ENCODE measurements at regions not wholly inside any gene's neighbourhood (a gene's known extent, or its start where the extent isn't known, plus 50 kb on each side); places are given as distances from the start of the nearest gene placed in this dataset.

DNA sequence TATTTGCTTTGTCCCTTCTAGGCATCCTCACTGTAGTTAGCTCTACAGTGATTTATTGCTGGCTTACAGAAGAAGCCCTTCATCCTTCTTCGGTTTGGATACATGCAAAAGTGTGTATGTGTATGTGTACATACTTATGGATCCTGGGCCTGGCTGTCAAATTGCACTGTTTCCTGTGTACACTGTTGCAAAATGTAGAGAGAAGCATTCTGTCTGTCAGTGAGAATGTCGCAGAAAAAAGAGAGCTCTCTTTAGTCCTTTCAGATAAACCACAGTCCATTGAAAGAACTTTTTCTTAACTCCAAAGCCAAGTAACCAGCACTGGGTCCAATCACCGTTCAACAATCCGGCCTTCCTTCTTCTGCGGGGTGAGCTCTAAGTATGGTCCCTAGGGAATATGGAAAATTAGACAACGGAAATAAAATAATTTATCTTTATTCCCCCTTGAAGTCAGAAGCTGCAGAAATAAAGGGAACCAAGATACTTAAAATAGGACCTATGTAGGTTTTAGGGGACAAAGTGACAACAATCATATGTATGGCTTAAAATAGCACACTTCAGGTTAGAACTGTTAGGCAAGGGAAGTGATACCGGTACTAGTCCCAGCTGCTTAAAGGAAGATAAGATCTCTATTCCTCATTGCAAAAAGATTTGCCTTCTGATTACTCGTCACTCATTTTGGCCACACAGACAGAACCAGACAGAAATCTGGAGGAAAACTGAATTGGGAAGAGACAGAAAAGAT is 107.0 kb downstream of the CD83 start:
- CTCF ChIA-PET: interaction anchor here (1.5 kb wide), 1 partner anchor 14 kb away, joined by 3 read pairs; no protein-coding TSS in a partner anchor
- no TSS peak for BruUV-seq (replicated peaks)
- TF ChIP-seq EP300 (IDR thresholded peaks at IDR 0.05; ENCODE audit: borderline replicate concordance in 1 of 2, control insufficient read depth in 1 of 2, low read depth in 2 of 2, low read length in 2 of 2) (peak in 1 of 2 experiments; percentile 46; a peak in 1 of 4 replicates), DPF2 (IDR thresholded peaks at IDR 0.05) (0 out of 2 replicates have a peak, but pooled peaks have one; percentile 30), MEF2B (IDR thresholded peaks at IDR 0.05; ENCODE audit: partially characterized antibody, poor library complexity, severe bottlenecking) (peak; percentile 86), NFYB (IDR thresholded peaks at IDR 0.05; ENCODE audit: insufficient read depth, low read depth, low read length) (no peak), MEF2A (IDR thresholded peaks at IDR 0.05; ENCODE audit: insufficient read depth, low read depth, low read length) (peak; percentile 61; the same call in 1 of the 2 replicates), EED (IDR thresholded peaks at IDR 0.05; ENCODE audit: low read depth) (0 out of 2 replicates have a peak, but pooled peaks have one; percentile 19), NFIC (IDR thresholded peaks at IDR 0.05; ENCODE audit: low read depth, low read length) (peak; percentile 59), IKZF1 (conservative IDR thresholded peaks at IDR 0.05) (peak; percentile 79), RAD21 (IDR thresholded peaks at IDR 0.05; ENCODE audit: insufficient read depth, low read depth, low read length) (no peak), PAX5 (IDR thresholded peaks at IDR 0.05; ENCODE audit: borderline replicate concordance, low read depth, low read length) (no peak), WRNIP1 (IDR thresholded peaks at IDR 0.05; ENCODE audit: borderline replicate concordance, low read depth, low read length) (no peak), MTA2 (IDR thresholded peaks at IDR 0.05; ENCODE audit: low read depth) (peak; percentile 48; the same call in 1 of the 2 replicates), PML (IDR thresholded peaks at IDR 0.05; ENCODE audit: low read length) (no peak), RUNX3 (IDR thresholded peaks at IDR 0.05; ENCODE audit: low read length) (peak; percentile 7; the same call in 1 of the 2 replicates), TAF1 (IDR thresholded peaks at IDR 0.05; ENCODE audit: borderline replicate concordance, low read depth, low read length) (no peak)
- TF ChIP-seq, protein P1, sequence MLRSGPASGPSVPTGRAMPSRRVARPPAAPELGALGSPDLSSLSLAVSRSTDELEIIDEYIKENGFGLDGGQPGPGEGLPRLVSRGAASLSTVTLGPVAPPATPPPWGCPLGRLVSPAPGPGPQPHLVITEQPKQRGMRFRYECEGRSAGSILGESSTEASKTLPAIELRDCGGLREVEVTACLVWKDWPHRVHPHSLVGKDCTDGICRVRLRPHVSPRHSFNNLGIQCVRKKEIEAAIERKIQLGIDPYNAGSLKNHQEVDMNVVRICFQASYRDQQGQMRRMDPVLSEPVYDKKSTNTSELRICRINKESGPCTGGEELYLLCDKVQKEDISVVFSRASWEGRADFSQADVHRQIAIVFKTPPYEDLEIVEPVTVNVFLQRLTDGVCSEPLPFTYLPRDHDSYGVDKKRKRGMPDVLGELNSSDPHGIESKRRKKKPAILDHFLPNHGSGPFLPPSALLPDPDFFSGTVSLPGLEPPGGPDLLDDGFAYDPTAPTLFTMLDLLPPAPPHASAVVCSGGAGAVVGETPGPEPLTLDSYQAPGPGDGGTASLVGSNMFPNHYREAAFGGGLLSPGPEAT (IDR thresholded peaks at IDR 0.05; ENCODE audit: low read depth): peak; percentile 47; the same call in 1 of the 2 replicates
- TF ChIP-seq, protein P2, sequence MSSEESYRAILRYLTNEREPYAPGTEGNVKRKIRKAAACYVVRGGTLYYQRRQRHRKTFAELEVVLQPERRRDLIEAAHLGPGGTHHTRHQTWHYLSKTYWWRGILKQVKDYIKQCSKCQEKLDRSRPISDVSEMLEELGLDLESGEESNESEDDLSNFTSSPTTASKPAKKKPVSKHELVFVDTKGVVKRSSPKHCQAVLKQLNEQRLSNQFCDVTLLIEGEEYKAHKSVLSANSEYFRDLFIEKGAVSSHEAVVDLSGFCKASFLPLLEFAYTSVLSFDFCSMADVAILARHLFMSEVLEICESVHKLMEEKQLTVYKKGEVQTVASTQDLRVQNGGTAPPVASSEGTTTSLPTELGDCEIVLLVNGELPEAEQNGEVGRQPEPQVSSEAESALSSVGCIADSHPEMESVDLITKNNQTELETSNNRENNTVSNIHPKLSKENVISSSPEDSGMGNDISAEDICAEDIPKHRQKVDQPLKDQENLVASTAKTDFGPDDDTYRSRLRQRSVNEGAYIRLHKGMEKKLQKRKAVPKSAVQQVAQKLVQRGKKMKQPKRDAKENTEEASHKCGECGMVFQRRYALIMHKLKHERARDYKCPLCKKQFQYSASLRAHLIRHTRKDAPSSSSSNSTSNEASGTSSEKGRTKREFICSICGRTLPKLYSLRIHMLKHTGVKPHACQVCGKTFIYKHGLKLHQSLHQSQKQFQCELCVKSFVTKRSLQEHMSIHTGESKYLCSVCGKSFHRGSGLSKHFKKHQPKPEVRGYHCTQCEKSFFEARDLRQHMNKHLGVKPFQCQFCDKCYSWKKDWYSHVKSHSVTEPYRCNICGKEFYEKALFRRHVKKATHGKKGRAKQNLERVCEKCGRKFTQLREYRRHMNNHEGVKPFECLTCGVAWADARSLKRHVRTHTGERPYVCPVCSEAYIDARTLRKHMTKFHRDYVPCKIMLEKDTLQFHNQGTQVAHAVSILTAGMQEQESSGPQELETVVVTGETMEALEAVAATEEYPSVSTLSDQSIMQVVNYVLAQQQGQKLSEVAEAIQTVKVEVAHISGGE (CRISPR knock-in tag; IDR thresholded peaks at IDR 0.05): no peak

More for the DNA sequence above, 107.0 kb downstream of the CD83 start:
- Histone ChIP-seq H3K4me3 (no peak overlapping the region), H2AFZ (ENCODE audit: control insufficient read depth, low read depth, low read length) (no peak overlapping the region), H3K4me1 (ENCODE audit: control insufficient read depth, insufficient read depth, low read length) (no peaks in the 10 kb centered on the region), H4K20me1 (ENCODE audit: control insufficient read depth, insufficient read depth) (no peaks in the 10 kb centered on the region), H3K4me2 (ENCODE audit: control insufficient read depth, insufficient read depth) (no peak overlapping the region), H3K9ac (ENCODE audit: control insufficient read depth, insufficient read depth, low read length) (no peak overlapping the region), H3K9me3 (replicated peaks; ENCODE audit: control insufficient read depth, insufficient read depth, low read length) (no peaks in the 10 kb centered on the region; the same call in 2 of the 3 replicates), H3K36me3 (ENCODE audit: control insufficient read depth in 2 of 2, insufficient read depth in 2 of 2, low read length in 1 of 2) (no peaks in the 10 kb centered on the region), H3K27me3 (replicated peaks in 1 of 2; ENCODE audit: control insufficient read depth in 2 of 2, insufficient read depth in 2 of 2, low read length in 1 of 2) (no peaks in the 10 kb centered on the region), H3K27ac (ENCODE audit: control insufficient read depth, insufficient read depth) (no peak overlapping the region), H3K79me2 (ENCODE audit: control insufficient read depth, insufficient read depth, low read length) (no peaks in the 10 kb centered on the region)
- SMC1A ChIA-PET (ENCODE audit: uncharacterized antibody, unreplicated experiment): interaction anchor here (0.9 to 2.0 kb wide), 9 partner anchors 9 to 414 kb away, joined by 3 to 14 read pairs (median 3); no protein-coding TSS in a partner anchor
- ATAC-seq: peak; percentile 50
- FAIRE-seq: peak; percentile 57
- peak; percentile 8 for DNase-seq (ENCODE audit: low read depth, low spot score)
- 77% methylated on average over 8 of the region's 8 CpGs for WGBS (ENCODE audit: insufficient coverage, insufficient replicate concordance, low lambda C conversion rate, missing lambda C conversion rate)
- in situ Hi-C loops (cut with MboI): loop anchor here (25.0 kb wide), 2 partner anchors 1263 to 1388 kb away; no protein-coding TSS in a partner anchor
- RAD21 ChIA-PET (ENCODE audit: unreplicated experiment): interaction anchor here (0.9 to 1.8 kb wide), 5 partner anchors 13 to 1053 kb away, joined by 3 to 7 read pairs (median 3); no protein-coding TSS in a partner anchor
- POLR2A ChIA-PET: no interaction called here
- intact Hi-C loops (cut with micrococcal nuclease; ENCODE audit: unreplicated experiment): no loop called here

Measured in GM12878 (cell line).